Vagina (tissue), 2 donors: ENCODE measurements at regions not wholly inside any gene's neighbourhood (a gene's known extent, or its start where the extent isn't known, plus 50 kb on each side); places are given as distances from the start of the nearest gene placed in this dataset.

Experiments used
- POLR2A ChIP-seq, 2 donors: fragments of 450-650 bp; IDR thresholded peaks; one replicate each; pipeline ENCODE4 v1.6.1; 2017; ENCODE audit warnings: antibody characterized with exemption in 2 of 2, mild to moderate bottlenecking in 2 of 2, moderate library complexity in 2 of 2
- TF ChIP-seq, protein P1 (sequence below), 3 experiments: fragments of 450-650 bp in 2 of 3; fragments of 200-600 bp in 1 of 3; sonication (generic) in 1 of 3; IDR thresholded peaks; one replicate each; pipeline ENCODE4 v1.5.1; 2017 to 2019; ENCODE audit warnings: antibody characterized with exemption in 3 of 3, mild to moderate bottlenecking in 2 of 3, moderate library complexity in 2 of 3

DNA sequence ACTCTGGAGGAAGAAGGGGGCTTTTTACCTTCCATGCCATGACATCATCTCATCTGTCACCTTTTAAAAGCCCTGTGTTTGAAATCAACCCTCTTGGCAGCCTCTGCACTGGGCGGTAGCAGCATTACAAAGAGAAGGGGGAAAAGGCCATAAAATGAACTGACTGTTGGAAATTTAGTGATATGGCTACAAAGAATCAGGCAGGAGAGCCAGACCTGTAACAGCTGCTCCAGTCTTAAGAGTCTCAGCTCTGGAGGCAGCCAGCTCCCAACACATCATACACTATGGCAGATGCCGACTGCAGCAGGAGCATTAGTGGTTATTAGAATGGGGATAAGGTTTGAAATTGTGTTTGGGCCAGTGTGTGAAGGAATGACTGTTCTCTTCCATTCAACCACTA is 257.5 kb downstream of the DMAC1 start:
- TF ChIP-seq POLR2A (IDR thresholded peaks at IDR 0.05), result no peak
- TF ChIP-seq, protein P1, sequence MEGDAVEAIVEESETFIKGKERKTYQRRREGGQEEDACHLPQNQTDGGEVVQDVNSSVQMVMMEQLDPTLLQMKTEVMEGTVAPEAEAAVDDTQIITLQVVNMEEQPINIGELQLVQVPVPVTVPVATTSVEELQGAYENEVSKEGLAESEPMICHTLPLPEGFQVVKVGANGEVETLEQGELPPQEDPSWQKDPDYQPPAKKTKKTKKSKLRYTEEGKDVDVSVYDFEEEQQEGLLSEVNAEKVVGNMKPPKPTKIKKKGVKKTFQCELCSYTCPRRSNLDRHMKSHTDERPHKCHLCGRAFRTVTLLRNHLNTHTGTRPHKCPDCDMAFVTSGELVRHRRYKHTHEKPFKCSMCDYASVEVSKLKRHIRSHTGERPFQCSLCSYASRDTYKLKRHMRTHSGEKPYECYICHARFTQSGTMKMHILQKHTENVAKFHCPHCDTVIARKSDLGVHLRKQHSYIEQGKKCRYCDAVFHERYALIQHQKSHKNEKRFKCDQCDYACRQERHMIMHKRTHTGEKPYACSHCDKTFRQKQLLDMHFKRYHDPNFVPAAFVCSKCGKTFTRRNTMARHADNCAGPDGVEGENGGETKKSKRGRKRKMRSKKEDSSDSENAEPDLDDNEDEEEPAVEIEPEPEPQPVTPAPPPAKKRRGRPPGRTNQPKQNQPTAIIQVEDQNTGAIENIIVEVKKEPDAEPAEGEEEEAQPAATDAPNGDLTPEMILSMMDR (IDR thresholded peaks at IDR 0.05), result no peak
